B cell (primary cell): ENCODE measurements at regions not wholly inside any gene's neighbourhood (a gene's known extent, or its start where the extent isn't known, plus 50 kb on each side); places are given as distances from the start of the nearest gene placed in this dataset.

Experiments used
- ATAC-seq: fragments of 200-7000 bp; cut with Tn5 transposase; one replicate; pipeline ENCODE4 v1.10.0; 2021; ENCODE audit warnings: low read depth, mild to moderate bottlenecking, moderate number of reproducible peaks, moderate library complexity
- CTCF ChIA-PET: fragments of 350-600 bp; sonication (Branson Sonifier 250); formaldehyde crosslinking; loops from one replicate; lab custom pipeline; 2021; ENCODE audit warnings: antibody characterized with exemption, inconsistent platforms; lab: Charles Lee
- POLR2A ChIA-PET: fragments of 350-600 bp; sonication (Branson Sonifier 250); formaldehyde crosslinking; loops from one replicate; lab custom pipeline; 2021; ENCODE audit warnings: antibody characterized with exemption; lab: Charles Lee
- DNase-seq: peaks from one replicate; pipeline ENCODE4 v3.0.0; 2013
- H2AFZ ChIP-seq: 2 replicates; pipeline ENCODE4 v1.6.1; 2012; ENCODE audit warnings: mild to moderate bottlenecking, low read depth, low read length; ENCODE audit not compliant: insufficient read depth, poor library complexity, severe bottlenecking
- H3K27ac ChIP-seq, 2 donors: 1 replicate in 1 of 2; 2 replicates in 1 of 2; pipeline ENCODE4 v1.5.1; 2012 to 2013; ENCODE audit warnings: low read length in 2 of 2, mild to moderate bottlenecking in 2 of 2, moderate library complexity in 1 of 2
- H3K27me3 ChIP-seq, 4 experiments: fragments of 200-600 bp in 1 of 4; sonication (generic) in 1 of 4; replicated peaks in 1 of 4; 1 replicate in 2 of 4; 2 replicates in 2 of 4; pipeline versions ENCODE4 v1.6.1 to v1.7.0; 2013 to 2016; ENCODE audit warnings: low read length in 3 of 4, mild to moderate bottlenecking in 2 of 4, mixed read lengths in 1 of 4, moderate library complexity in 1 of 4; ENCODE audit not compliant: insufficient read depth in 4 of 4, control insufficient read depth in 3 of 4; ENCODE audit errors: control extremely low read depth in 1 of 4
- H3K36me3 ChIP-seq, 2 experiments: replicated peaks in 1 of 2; 1 replicate in 1 of 2; 2 replicates in 1 of 2; pipeline versions ENCODE4 v1.6.1 to v1.7.1; 2013; ENCODE audit warnings: low read length in 1 of 2; ENCODE audit not compliant: insufficient read depth in 2 of 2, control insufficient read depth in 1 of 2; ENCODE audit errors: control extremely low read depth in 1 of 2, extremely low read depth in 1 of 2
- H3K4me1 ChIP-seq, 2 donors: fragments of 200-600 bp in 1 of 2; sonication (generic) in 1 of 2; 1 replicate in 1 of 2; 2 replicates in 1 of 2; pipeline versions ENCODE4 v1.5.1 to v1.6.1; 2013 to 2017; ENCODE audit warnings: low read length in 2 of 2; ENCODE audit not compliant: control insufficient read depth in 2 of 2, insufficient read depth in 2 of 2
- H3K4me2 ChIP-seq: replicated peaks from 2 replicates; pipeline ENCODE3; 2012; ENCODE audit warnings: mild to moderate bottlenecking, low read depth, low read length; ENCODE audit not compliant: poor library complexity, severe bottlenecking
- H3K4me3 ChIP-seq, 5 experiments: fragments of 200-600 bp in 1 of 5; sonication (generic) in 1 of 5; 1 replicate in 3 of 5; 2 replicates in 2 of 5; pipeline versions ENCODE4 v1.5.1 to v1.7.0; 2011 to 2016; ENCODE audit warnings: low read length in 4 of 5, mild to moderate bottlenecking in 4 of 5, low read depth in 2 of 5, control low read depth in 1 of 5, moderate library complexity in 1 of 5; ENCODE audit not compliant: insufficient read depth in 1 of 5; ENCODE audit errors: control extremely low read depth in 1 of 5, extremely low read depth in 1 of 5
- H3K79me2 ChIP-seq: fragments of 200-600 bp; sonication (generic); one replicate; pipeline ENCODE4 v1.6.0; 2016; ENCODE audit warnings: low read length; ENCODE audit not compliant: control insufficient read depth, insufficient read depth
- H3K9ac ChIP-seq: fragments of 200-600 bp; sonication (generic); 2 replicates; pipeline ENCODE4 v1.6.1; 2017; ENCODE audit warnings: mild to moderate bottlenecking, low read length, moderate library complexity
- H3K9me3 ChIP-seq, 3 donors: one replicate each; pipeline versions ENCODE4 v1.6.1 to v1.7.1; 2013; ENCODE audit warnings: low read length in 2 of 3; ENCODE audit not compliant: control insufficient read depth in 2 of 3, insufficient read depth in 1 of 3; ENCODE audit errors: control extremely low read depth in 1 of 3
- H4K20me1 ChIP-seq: 2 replicates; pipeline ENCODE4 v1.6.0; 2012; ENCODE audit warnings: mild to moderate bottlenecking, low read length; ENCODE audit not compliant: insufficient read depth, control insufficient read depth, poor library complexity, severe bottlenecking
- H3K27ac Mint-ChIP-seq: one replicate; pipeline ENCODE4 v1.8.0; 2021; ENCODE audit warnings: mixed read lengths
- H3K27me3 Mint-ChIP-seq: one replicate; pipeline ENCODE4 v1.8.0; 2021; ENCODE audit warnings: mixed read lengths
- H3K4me1 Mint-ChIP-seq: one replicate; pipeline ENCODE4 v1.8.0; 2021; ENCODE audit warnings: mixed read lengths
- H3K4me3 Mint-ChIP-seq: one replicate; pipeline ENCODE4 v1.8.0; 2021; ENCODE audit warnings: mixed read lengths
- H3K9me3 Mint-ChIP-seq: one replicate; pipeline ENCODE4 v1.8.0; 2022; ENCODE audit warnings: mixed read lengths; ENCODE audit not compliant: insufficient read depth
- EZH2 ChIP-seq: IDR thresholded peaks from 2 replicates; pipeline ENCODE4 v1.6.1; 2012; ENCODE audit warnings: borderline replicate concordance, low read depth, mild to moderate bottlenecking, moderate library complexity, low read length; ENCODE audit not compliant: insufficient read depth, poor library complexity, severe bottlenecking
- WGBS: methylation state at CpG from one replicate; pipeline ENCODE4 v1.1.5; 2013; ENCODE audit warnings: missing lambda C conversion rate; ENCODE audit not compliant: insufficient coverage; 5-methylcytosine and 5-hydroxymethylcytosine counted together
- intact Hi-C: fragments of 100-400 bp; cut with micrococcal nuclease; formaldehyde crosslinking; loops from one replicate; pipeline ENCODE4 v1.10.0; 2022
- TF ChIP-seq, protein P1 (sequence below): fragments of 200-600 bp; IDR thresholded peaks from one replicate; pipeline ENCODE4 v1.8.0; 2022; ENCODE audit warnings: antibody characterized with exemption, mild to moderate bottlenecking

DNA sequence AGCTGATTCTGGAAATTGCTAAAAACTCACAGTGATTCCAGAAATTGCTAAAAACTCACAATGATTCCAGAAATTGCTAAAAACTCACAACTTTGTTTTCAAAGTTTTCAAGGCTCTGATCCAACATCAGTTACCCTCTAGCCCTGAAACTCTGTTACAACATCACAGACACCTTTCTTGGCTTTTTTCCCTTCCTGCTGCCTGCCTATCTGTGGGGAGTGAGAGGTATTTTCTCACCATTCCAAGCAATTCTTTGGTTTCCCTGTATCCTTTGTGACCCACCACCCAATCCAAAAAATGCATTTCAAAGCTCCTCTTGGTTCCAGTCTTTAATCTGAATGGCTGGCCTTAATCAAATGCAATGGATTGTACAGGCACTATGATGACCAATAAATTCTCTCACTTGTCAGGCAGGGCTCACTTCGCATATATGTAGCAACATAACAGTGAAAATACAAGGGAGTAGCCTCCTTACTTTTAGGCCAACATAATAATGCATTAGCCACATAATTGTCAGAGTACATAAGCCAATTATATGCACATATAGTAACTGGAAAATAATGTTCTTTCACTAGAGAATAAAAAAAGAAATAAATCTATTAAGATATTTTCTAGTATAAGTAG, 1139.0 kb downstream of the ROBO2 start:
- no peaks in the 10 kb centered on the region for H3K4me1 Mint-ChIP-seq
- peaks cover 4% of the 10 kb centered on the region for H3K9me3 Mint-ChIP-seq
- WGBS: no CpG with 5 or more reads among the region's 1 CpG
- ATAC-seq (no peak), DNase-seq (no peak)
- no peak overlapping the region for H3K27ac Mint-ChIP-seq
- no peak overlapping the region for H3K9ac ChIP-seq
- no peak overlapping the region for H3K4me3 ChIP-seq
- no peaks in the 10 kb centered on the region for H3K9me3 ChIP-seq
- H3K4me3 Mint-ChIP-seq: no peak overlapping the region
- H3K79me2 ChIP-seq: no peaks in the 10 kb centered on the region
- CTCF ChIA-PET: no interaction called here
- intact Hi-C loops: no loop called here
- no peak overlapping the region for H3K4me2 ChIP-seq
- no peaks in the 10 kb centered on the region for H3K27me3 Mint-ChIP-seq
- POLR2A ChIA-PET: no interaction called here
- no peaks in the 10 kb centered on the region for H3K27me3 ChIP-seq
- no peaks in the 10 kb centered on the region for H3K4me1 ChIP-seq
- no peaks in the 10 kb centered on the region for H4K20me1 ChIP-seq
- TF ChIP-seq, protein P1, sequence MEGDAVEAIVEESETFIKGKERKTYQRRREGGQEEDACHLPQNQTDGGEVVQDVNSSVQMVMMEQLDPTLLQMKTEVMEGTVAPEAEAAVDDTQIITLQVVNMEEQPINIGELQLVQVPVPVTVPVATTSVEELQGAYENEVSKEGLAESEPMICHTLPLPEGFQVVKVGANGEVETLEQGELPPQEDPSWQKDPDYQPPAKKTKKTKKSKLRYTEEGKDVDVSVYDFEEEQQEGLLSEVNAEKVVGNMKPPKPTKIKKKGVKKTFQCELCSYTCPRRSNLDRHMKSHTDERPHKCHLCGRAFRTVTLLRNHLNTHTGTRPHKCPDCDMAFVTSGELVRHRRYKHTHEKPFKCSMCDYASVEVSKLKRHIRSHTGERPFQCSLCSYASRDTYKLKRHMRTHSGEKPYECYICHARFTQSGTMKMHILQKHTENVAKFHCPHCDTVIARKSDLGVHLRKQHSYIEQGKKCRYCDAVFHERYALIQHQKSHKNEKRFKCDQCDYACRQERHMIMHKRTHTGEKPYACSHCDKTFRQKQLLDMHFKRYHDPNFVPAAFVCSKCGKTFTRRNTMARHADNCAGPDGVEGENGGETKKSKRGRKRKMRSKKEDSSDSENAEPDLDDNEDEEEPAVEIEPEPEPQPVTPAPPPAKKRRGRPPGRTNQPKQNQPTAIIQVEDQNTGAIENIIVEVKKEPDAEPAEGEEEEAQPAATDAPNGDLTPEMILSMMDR: no peak
- no peak for TF ChIP-seq EZH2
- no peak overlapping the region for H2AFZ ChIP-seq
- no peaks in the 10 kb centered on the region for H3K36me3 ChIP-seq
- no peak overlapping the region for H3K27ac ChIP-seq

DNA sequence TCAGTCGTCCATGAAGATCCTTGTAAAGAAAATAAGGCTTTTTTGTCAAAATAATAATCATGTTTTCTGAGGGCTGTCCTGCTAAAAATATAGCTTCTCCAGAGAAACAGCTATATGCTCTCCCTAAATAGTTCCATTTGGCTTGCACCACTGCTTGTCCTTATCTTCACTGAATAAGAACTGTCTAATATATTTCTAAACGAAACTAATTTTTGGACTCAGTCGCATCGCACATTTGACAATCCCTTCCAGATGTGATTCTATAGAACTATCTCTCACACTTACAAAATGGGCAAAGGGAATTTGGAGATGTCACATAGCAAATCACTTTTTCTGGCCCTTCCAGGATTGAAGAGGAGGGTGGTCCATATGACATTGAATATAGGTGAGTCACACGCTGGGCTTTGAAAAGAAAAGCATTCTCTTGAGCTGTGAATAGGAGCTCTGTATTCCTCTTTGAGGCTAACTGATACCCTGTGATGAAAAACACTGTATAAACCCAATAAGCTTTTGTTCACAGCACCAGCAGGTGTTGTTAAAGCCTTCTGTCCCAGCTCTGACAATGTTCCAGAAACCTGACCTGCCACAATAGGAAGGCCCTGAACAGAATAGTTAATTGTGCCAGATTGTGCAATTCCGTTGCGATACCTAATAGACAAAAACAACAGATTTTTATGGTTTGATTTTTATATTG, 1144.2 kb downstream of the ROBO2 start:
- peaks cover 2% of the 10 kb centered on the region for H3K9me3 Mint-ChIP-seq
- Histone ChIP-seq H3K4me2 (no peak overlapping the region), H2AFZ (no peak overlapping the region), H3K9me3 (no peaks in the 10 kb centered on the region), H3K36me3 (no peaks in the 10 kb centered on the region), H4K20me1 (no peaks in the 10 kb centered on the region), H3K27ac (no peak overlapping the region), H3K9ac (no peak overlapping the region), H3K79me2 (no peaks in the 10 kb centered on the region), H3K4me3 (no peak overlapping the region), H3K27me3 (no peaks in the 10 kb centered on the region), H3K4me1 (no peaks in the 10 kb centered on the region)
- TF ChIP-seq, protein P1: no peak
- no peak for TF ChIP-seq EZH2
- no peak overlapping the region for H3K27ac Mint-ChIP-seq
- H3K4me1 Mint-ChIP-seq: no peaks in the 10 kb centered on the region
- POLR2A ChIA-PET: no interaction called here
- ATAC-seq (no peak), DNase-seq (no peak)
- intact Hi-C loops: no loop called here
- CTCF ChIA-PET: no interaction called here
- no peaks in the 10 kb centered on the region for H3K27me3 Mint-ChIP-seq
- H3K4me3 Mint-ChIP-seq: no peak overlapping the region
- WGBS: no CpG with 5 or more reads among the region's 7 CpGs
